H1 (cell line): ENCODE measurements at regions not wholly inside any gene's neighbourhood (a gene's known extent, or its start where the extent isn't known, plus 50 kb on each side); places are given as distances from the start of the nearest gene placed in this dataset.

Experiments
- CTCF ChIA-PET: fragments of 300-600 bp; sonication (Branson Sonifier 250); formaldehyde crosslinking; loops from one replicate; lab custom pipeline; 2021; ENCODE audit not compliant: partially characterized antibody; lab: Charles Lee
- POLR2A ChIA-PET: fragments of 300-600 bp; sonication (Branson Sonifier 250); formaldehyde crosslinking; loops from one replicate; lab custom pipeline; 2021; ENCODE audit warnings: inconsistent platforms; ENCODE audit not compliant: partially characterized antibody; lab: Charles Lee
- DNase-seq, 2 experiments: peaks; one replicate each; pipeline versions ENCODE4 v3.0.0 to v3.0.0-alpha.2; 2010 to 2022; ENCODE audit warnings: low spot score in 2 of 2, low read depth in 1 of 2, mixed read lengths in 1 of 2
- FAIRE-seq: peaks from 2 replicates; lab custom pipeline; 2011; peaks lifted over from hg19 to GRCh38; lab: Jason Lieb, UNC
- H2AFZ ChIP-seq: 2 replicates; pipeline ENCODE4 v1.8.1; 2012; ENCODE audit warnings: low read length, inconsistent platforms
- H2AK5ac ChIP-seq: 2 replicates; pipeline ENCODE4 v1.6.1; 2013; ENCODE audit warnings: low read depth, low read length
- H2BK120ac ChIP-seq: replicated peaks from 2 replicates; pipeline ENCODE3; 2013; ENCODE audit warnings: low read depth, low read length, inconsistent platforms
- H2BK12ac ChIP-seq: 2 replicates; pipeline ENCODE4 v1.6.1; 2013; ENCODE audit warnings: low read depth, low read length
- H2BK15ac ChIP-seq: 2 replicates; pipeline ENCODE4 v1.6.1; 2013; ENCODE audit warnings: low read length
- H2BK20ac ChIP-seq: 2 replicates; pipeline ENCODE4 v1.6.1; 2013; ENCODE audit warnings: low read length
- H2BK5ac ChIP-seq: 2 replicates; pipeline ENCODE4 v1.6.1; 2013; ENCODE audit warnings: low read depth, low read length
- H3K14ac ChIP-seq: 2 replicates; pipeline ENCODE4 v1.6.1; 2013; ENCODE audit warnings: inconsistent platforms; ENCODE audit not compliant: insufficient read length
- H3K18ac ChIP-seq: 2 replicates; pipeline ENCODE4 v1.6.1; 2013; ENCODE audit warnings: low read length; ENCODE audit errors: extremely low read depth
- H3K23ac ChIP-seq: 2 replicates; pipeline ENCODE4 v1.6.1; 2013; ENCODE audit warnings: inconsistent platforms; ENCODE audit not compliant: insufficient read length
- H3K23me2 ChIP-seq: 2 replicates; pipeline ENCODE4 v1.6.1; 2013; ENCODE audit warnings: low read depth, low read length
- H3K27ac ChIP-seq: 2 replicates; pipeline ENCODE4 v1.6.1; 2011; ENCODE audit warnings: low read depth, low read length, inconsistent platforms
- H3K27me3 ChIP-seq, 4 experiments: replicated peaks in 1 of 4; 1 replicate in 1 of 4; 2 replicates in 3 of 4; pipeline versions ENCODE4 v1.6.1 to v1.8.1; 2011 to 2013; ENCODE audit warnings: low read length in 3 of 4, mild to moderate bottlenecking in 3 of 4, inconsistent platforms in 2 of 4, mixed read lengths in 2 of 4, moderate library complexity in 1 of 4; ENCODE audit not compliant: control insufficient read depth in 3 of 4, insufficient read depth in 3 of 4; ENCODE audit errors: extremely low read depth in 1 of 4
- H3K36me3 ChIP-seq, 4 experiments: 2 replicates each; pipeline versions ENCODE4 v1.6.1 to v1.8.1; 2011 to 2013; ENCODE audit warnings: mild to moderate bottlenecking in 4 of 4, low read length in 3 of 4, moderate library complexity in 2 of 4, control low read depth in 1 of 4, inconsistent platforms in 1 of 4; ENCODE audit not compliant: insufficient read depth in 4 of 4, control insufficient read depth in 2 of 4
- H3K4ac ChIP-seq: replicated peaks from 2 replicates; pipeline ENCODE3; 2013; ENCODE audit warnings: low read length, low read depth, mixed read lengths, inconsistent platforms; ENCODE audit not compliant: insufficient read length
- H3K4me1 ChIP-seq, 4 experiments: replicated peaks in 1 of 4; 1 replicate in 1 of 4; 2 replicates in 3 of 4; pipeline versions ENCODE4 v1.6.1 to v1.8.1; 2011 to 2013; ENCODE audit warnings: low read length in 3 of 4, inconsistent platforms in 2 of 4, mixed read lengths in 1 of 4; ENCODE audit not compliant: insufficient read depth in 4 of 4, control insufficient read depth in 3 of 4
- H3K4me2 ChIP-seq, 2 experiments: 2 replicates each; pipeline versions ENCODE4 v1.6.1 to v1.8.1; 2011 to 2013; ENCODE audit warnings: low read depth in 2 of 2, low read length in 2 of 2, control low read depth in 1 of 2, inconsistent platforms in 1 of 2, mild to moderate bottlenecking in 1 of 2; ENCODE audit not compliant: insufficient read depth in 1 of 2
- H3K4me3 ChIP-seq, 4 experiments: fragments of 200-600, 300-600 bp in 1 of 4; sonication (generic), shearing (Covaris generic), sonication (Bioruptor Twin) in 1 of 4; 2 replicates each; pipeline versions ENCODE4 v1.5.1 to v1.8.1; 2011 to 2016; ENCODE audit warnings: low read length in 4 of 4, low read depth in 3 of 4, control low read depth in 2 of 4, inconsistent platforms in 2 of 4, mild to moderate bottlenecking in 2 of 4, mixed read lengths in 1 of 4, moderate library complexity in 1 of 4; ENCODE audit not compliant: insufficient read depth in 2 of 4; ENCODE audit errors: extremely low read depth in 1 of 4
- H3K56ac ChIP-seq: replicated peaks from 2 replicates; pipeline ENCODE3; 2013; ENCODE audit warnings: low read depth, mild to moderate bottlenecking, mixed read lengths, low read length, inconsistent platforms; ENCODE audit not compliant: insufficient read length
- H3K79me1 ChIP-seq: 2 replicates; pipeline ENCODE4 v1.6.1; 2013; ENCODE audit warnings: low read depth, low read length, control low read depth
- H3K79me2 ChIP-seq, 2 experiments: 2 replicates each; pipeline versions ENCODE4 v1.6.1 to v1.8.1; 2012 to 2013; ENCODE audit warnings: low read length in 2 of 2, mild to moderate bottlenecking in 2 of 2, inconsistent platforms in 1 of 2; ENCODE audit not compliant: insufficient read depth in 2 of 2, control insufficient read depth in 1 of 2
- H3K9ac ChIP-seq, 4 experiments: replicated peaks in 1 of 4; 1 replicate in 1 of 4; 2 replicates in 3 of 4; pipeline versions ENCODE4 v1.6.1 to v1.8.1; 2011 to 2013; ENCODE audit warnings: low read depth in 3 of 4, low read length in 3 of 4, control low read depth in 2 of 4, mild to moderate bottlenecking in 2 of 4, moderate library complexity in 2 of 4, inconsistent platforms in 1 of 4; ENCODE audit errors: extremely low read depth in 1 of 4
- H3K9me3 ChIP-seq, 2 experiments: 2 replicates each; pipeline versions ENCODE4 v1.6.1 to v1.8.1; 2012 to 2013; ENCODE audit warnings: mild to moderate bottlenecking in 2 of 2, moderate library complexity in 2 of 2, control low read depth in 1 of 2, inconsistent platforms in 1 of 2, low read depth in 1 of 2, low read length in 1 of 2, mixed read lengths in 1 of 2; ENCODE audit not compliant: insufficient read depth in 2 of 2
- H4K20me1 ChIP-seq, 2 experiments: replicated peaks in 1 of 2; 2 replicates each; pipeline versions ENCODE3 to v1.8.1; 2011 to 2013; ENCODE audit warnings: inconsistent platforms in 2 of 2, low read length in 2 of 2, mild to moderate bottlenecking in 1 of 2; ENCODE audit not compliant: insufficient read depth in 2 of 2, control insufficient read depth in 1 of 2
- H4K5ac ChIP-seq: 2 replicates; pipeline ENCODE4 v1.6.1; 2013; ENCODE audit warnings: low read length, low read depth, mixed read lengths, inconsistent platforms; ENCODE audit not compliant: insufficient read length
- H4K8ac ChIP-seq: 2 replicates; pipeline ENCODE4 v1.8.0; 2013; ENCODE audit warnings: mild to moderate bottlenecking, moderate library complexity, low read length, inconsistent platforms; ENCODE audit not compliant: insufficient read depth; ENCODE audit errors: extremely low read depth
- H4K91ac ChIP-seq: replicated peaks from 2 replicates; pipeline ENCODE3; 2013; ENCODE audit warnings: low read length, mixed read lengths, inconsistent platforms; ENCODE audit not compliant: insufficient read length
- ASH2L ChIP-seq: fragments of 200-600, 300-600 bp; sonication (generic); IDR thresholded peaks from one replicate; pipeline ENCODE4 v1.7.1; 2017; ENCODE audit warnings: low read length
- TEAD4 ChIP-seq: IDR thresholded peaks from 2 replicates; pipeline ENCODE4 v1.6.1; 2012; ENCODE audit warnings: low read depth, low read length, inconsistent platforms, mixed read lengths
- WGBS, 2 experiments: shearing (Covaris generic) in 1 of 2; methylation state at CpG; one replicate each; pipeline versions ENCODE4 v1.1.6 to v1.1.7; 2013 to 2015; ENCODE audit warnings: low lambda C conversion rate in 2 of 2, mixed read lengths in 2 of 2, inconsistent platforms in 1 of 2, low coverage in 1 of 2, missing lambda C conversion rate in 1 of 2; ENCODE audit not compliant: insufficient replicate concordance in 2 of 2, insufficient coverage in 1 of 2, insufficient read length in 1 of 2; ENCODE audit errors: extremely low coverage in 1 of 2, missing lambda C conversion rate in 1 of 2; 5-methylcytosine and 5-hydroxymethylcytosine counted together

DNA sequence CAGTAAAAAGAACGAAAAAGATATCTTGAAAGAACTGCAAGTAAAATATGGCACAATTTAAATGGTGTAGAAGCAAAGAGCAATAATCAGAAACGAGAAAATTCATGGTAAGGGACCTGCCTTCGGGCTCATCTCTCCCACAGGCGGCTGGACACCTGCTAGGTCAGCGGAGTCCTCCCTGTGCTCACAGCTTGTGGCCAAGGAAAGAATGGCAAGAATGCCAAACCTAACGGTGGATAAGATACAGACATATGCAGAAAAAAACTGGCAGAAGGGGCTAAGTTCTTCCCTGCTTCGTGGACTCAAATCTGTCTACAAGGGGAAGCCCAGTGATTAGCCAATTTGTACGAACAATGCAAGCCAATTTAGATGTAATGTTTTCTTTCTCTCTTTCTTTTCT lies 152.1 kb upstream of the VCX start:
- TF ChIP-seq ASH2L (no peak), TEAD4 (peak; percentile 95)
- ChIA-PET CTCF (no interaction called here), POLR2A (no interaction called here)
- H3K27me3 ChIP-seq, result no peaks in the 10 kb centered on the region
- H3K56ac ChIP-seq, result no peak overlapping the region
- H3K27ac ChIP-seq, result no peak overlapping the region
- no peaks in the 10 kb centered on the region for H3K79me2 ChIP-seq
- H3K4me3 ChIP-seq, result no peak overlapping the region
- no peaks in the 10 kb centered on the region for H3K79me1 ChIP-seq
- no peaks in the 10 kb centered on the region for H3K23me2 ChIP-seq
- H2BK15ac ChIP-seq, result no peak overlapping the region
- no peak overlapping the region for H2BK20ac ChIP-seq
- H3K14ac ChIP-seq, result no peak overlapping the region
- H3K23ac ChIP-seq, result no peak overlapping the region
- peak; percentile 81 for FAIRE-seq
- H4K8ac ChIP-seq, result no peak overlapping the region
- no peak overlapping the region for H3K9ac ChIP-seq
- DNase-seq, result no peak
- H3K18ac ChIP-seq, result no peak overlapping the region
- H3K9me3 ChIP-seq, result no peaks in the 10 kb centered on the region
- H3K36me3 ChIP-seq, result no peaks in the 10 kb centered on the region
- no peak overlapping the region for H4K91ac ChIP-seq
- H3K4me1 ChIP-seq, result peaks cover 0 to 3% (median under 1%) of the 10 kb centered on the region in 4 experiments; a peak in 3 of 7 replicates
- no peak overlapping the region for H2BK12ac ChIP-seq
- H2BK120ac ChIP-seq, result no peak overlapping the region
- no peak overlapping the region for H2AK5ac ChIP-seq
- no peaks in the 10 kb centered on the region for H4K20me1 ChIP-seq
- H4K5ac ChIP-seq, result no peak overlapping the region
- no peak overlapping the region for H3K4ac ChIP-seq
- no peak overlapping the region for H2BK5ac ChIP-seq
- H2AFZ ChIP-seq, result no peak overlapping the region
- WGBS, 2 experiments, result 28% methylated on average over 8 of the region's 8 CpGs; no CpG with 5 or more reads in 1 of the 2 experiments
- no peak overlapping the region for H3K4me2 ChIP-seq
